ENCODE measurements at regions not wholly inside any gene's neighbourhood (a gene's known extent, or its start where the extent isn't known, plus 50 kb on each side); places are given as distances from the start of the nearest gene placed in this dataset.

DNA sequence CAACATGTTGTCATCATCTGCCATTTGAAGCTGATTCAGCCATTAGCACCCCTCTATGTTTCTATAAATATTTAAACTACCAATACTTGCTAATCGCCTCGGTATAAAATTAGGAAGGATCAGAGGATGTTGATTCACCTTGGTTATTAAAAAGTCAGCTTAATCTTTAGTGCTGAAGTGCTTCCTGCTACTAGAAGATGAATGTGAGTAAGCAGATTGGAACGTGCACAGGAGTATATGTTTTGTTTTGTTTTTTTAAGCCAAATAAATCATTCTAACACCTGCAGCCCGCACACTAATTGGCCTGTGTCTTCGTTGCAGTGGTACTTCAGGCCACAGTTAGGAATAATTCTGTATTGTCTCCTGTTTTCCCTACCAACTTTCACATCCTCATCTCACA, 485.7 kb downstream of the AJAP1 start:
- Histone ChIP-seq H3K27me3 (ENCODE audit: control insufficient read depth, insufficient read depth, low read length) (no peaks in the 10 kb centered on the region), H3K9me3 (ENCODE audit: control insufficient read depth in 2 of 3, insufficient read depth in 1 of 3, low read length in 3 of 3) (no peaks in the 10 kb centered on the region), H3K36me3 (ENCODE audit: control insufficient read depth in 2 of 3, insufficient read depth in 3 of 3, low read length in 3 of 3) (no peaks in the 10 kb centered on the region), H3K9ac (ENCODE audit: low read length in 3 of 3) (no peak overlapping the region), H3K27ac (ENCODE audit: low read depth in 2 of 2, low read length in 2 of 2) (no peak overlapping the region), H3K4me1 (ENCODE audit: control insufficient read depth in 2 of 3, insufficient read depth in 2 of 3, low read depth in 1 of 3, low read length in 3 of 3) (no peaks in the 10 kb centered on the region), H3K4me3 (ENCODE audit: low read length in 3 of 3) (no peak overlapping the region)
- FAIRE-seq (no peak), DNase-seq (no peak)
- TF ChIP-seq, protein P1, sequence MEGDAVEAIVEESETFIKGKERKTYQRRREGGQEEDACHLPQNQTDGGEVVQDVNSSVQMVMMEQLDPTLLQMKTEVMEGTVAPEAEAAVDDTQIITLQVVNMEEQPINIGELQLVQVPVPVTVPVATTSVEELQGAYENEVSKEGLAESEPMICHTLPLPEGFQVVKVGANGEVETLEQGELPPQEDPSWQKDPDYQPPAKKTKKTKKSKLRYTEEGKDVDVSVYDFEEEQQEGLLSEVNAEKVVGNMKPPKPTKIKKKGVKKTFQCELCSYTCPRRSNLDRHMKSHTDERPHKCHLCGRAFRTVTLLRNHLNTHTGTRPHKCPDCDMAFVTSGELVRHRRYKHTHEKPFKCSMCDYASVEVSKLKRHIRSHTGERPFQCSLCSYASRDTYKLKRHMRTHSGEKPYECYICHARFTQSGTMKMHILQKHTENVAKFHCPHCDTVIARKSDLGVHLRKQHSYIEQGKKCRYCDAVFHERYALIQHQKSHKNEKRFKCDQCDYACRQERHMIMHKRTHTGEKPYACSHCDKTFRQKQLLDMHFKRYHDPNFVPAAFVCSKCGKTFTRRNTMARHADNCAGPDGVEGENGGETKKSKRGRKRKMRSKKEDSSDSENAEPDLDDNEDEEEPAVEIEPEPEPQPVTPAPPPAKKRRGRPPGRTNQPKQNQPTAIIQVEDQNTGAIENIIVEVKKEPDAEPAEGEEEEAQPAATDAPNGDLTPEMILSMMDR (IDR thresholded peaks at IDR 0.05; ENCODE audit: borderline replicate concordance, extremely low read depth, insufficient read depth), result no peak
- intact Hi-C loops (cut with DNase I), result no loop called here

DNA sequence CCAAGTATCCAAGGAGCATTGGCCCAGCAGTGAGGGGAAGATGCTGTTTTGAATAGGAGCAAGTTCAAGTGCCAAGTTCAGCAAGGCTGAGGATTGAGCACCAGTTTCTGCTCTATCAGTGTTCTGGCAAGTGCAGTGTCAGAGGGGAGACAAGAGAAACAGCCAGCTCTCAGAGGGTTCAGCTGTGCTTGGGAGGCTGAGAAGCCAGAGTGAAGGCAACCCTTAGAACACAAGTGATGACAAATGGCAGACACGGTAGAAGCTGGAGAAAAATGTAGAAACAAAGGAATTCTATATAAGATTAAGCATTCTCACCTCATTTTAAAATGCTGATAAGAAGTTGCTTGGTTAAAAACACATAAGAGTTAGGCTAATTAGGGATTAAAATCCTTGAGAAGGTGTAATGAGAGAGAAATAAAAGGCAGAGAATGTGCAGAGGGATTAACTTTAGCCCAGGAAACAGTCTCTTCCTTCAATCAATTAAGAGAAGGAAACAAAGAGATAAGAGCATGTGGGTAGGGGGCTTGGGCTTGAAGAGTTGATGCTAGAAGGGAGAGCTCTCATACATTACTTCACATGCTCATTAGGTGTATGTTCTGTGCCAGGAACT, 475.4 kb downstream of the AJAP1 start:
- no peak for DNase-seq
- H3K9ac ChIP-seq (ENCODE audit: low read length in 3 of 3), result no peak overlapping the region
- intact Hi-C loops (cut with DNase I), result no loop called here
- H3K4me1 ChIP-seq (ENCODE audit: control insufficient read depth in 2 of 3, insufficient read depth in 2 of 3, low read depth in 1 of 3, low read length in 3 of 3), result no peaks in the 10 kb centered on the region
- H3K27ac ChIP-seq (ENCODE audit: low read depth in 2 of 2, low read length in 2 of 2), result no peak overlapping the region
- FAIRE-seq, result no peak
- H3K9me3 ChIP-seq (ENCODE audit: control insufficient read depth in 2 of 3, insufficient read depth in 1 of 3, low read length in 3 of 3), result no peaks in the 10 kb centered on the region
- no peak overlapping the region for H3K4me3 ChIP-seq (ENCODE audit: low read length in 3 of 3)
- TF ChIP-seq, protein P1 (IDR thresholded peaks at IDR 0.05; ENCODE audit: borderline replicate concordance, extremely low read depth, insufficient read depth), result no peak
- H3K27me3 ChIP-seq (ENCODE audit: control insufficient read depth, insufficient read depth, low read length), result no peaks in the 10 kb centered on the region
- H3K36me3 ChIP-seq (ENCODE audit: control insufficient read depth in 2 of 3, insufficient read depth in 3 of 3, low read length in 3 of 3), result no peaks in the 10 kb centered on the region

DNA sequence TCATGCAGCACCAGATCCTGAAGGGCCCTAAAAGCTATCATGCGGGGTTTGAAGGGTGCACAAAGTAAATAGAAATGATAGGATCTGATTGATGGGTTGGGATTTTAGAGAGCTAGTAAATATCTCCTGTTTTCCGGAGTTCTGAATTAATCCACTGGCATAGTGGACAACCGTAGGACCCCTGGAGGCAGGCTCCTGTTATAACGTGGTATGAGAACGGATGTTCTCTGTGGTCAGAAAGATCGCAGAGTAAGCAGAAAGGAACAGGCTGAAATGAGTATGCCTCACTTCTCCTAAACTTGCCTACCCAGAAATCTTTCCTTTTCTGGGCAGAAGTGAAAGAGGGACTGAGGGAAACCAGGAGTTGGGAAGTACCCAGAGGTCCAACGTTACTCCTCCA, 470.8 kb downstream of the AJAP1 start:
- Histone ChIP-seq H3K27ac (ENCODE audit: low read depth in 2 of 2, low read length in 2 of 2) (no peak overlapping the region), H3K4me1 (ENCODE audit: control insufficient read depth in 2 of 3, insufficient read depth in 2 of 3, low read depth in 1 of 3, low read length in 3 of 3) (no peaks in the 10 kb centered on the region), H3K36me3 (ENCODE audit: control insufficient read depth in 2 of 3, insufficient read depth in 3 of 3, low read length in 3 of 3) (no peaks in the 10 kb centered on the region), H3K4me3 (ENCODE audit: low read length in 3 of 3) (no peak overlapping the region), H3K27me3 (ENCODE audit: control insufficient read depth, insufficient read depth, low read length) (no peaks in the 10 kb centered on the region), H3K9ac (ENCODE audit: low read length in 3 of 3) (no peak overlapping the region), H3K9me3 (ENCODE audit: control insufficient read depth in 2 of 3, insufficient read depth in 1 of 3, low read length in 3 of 3) (no peaks in the 10 kb centered on the region)
- intact Hi-C loops (cut with DNase I), result no loop called here
- DNase-seq (no peak), FAIRE-seq (no peak)
- TF ChIP-seq, protein P1 (IDR thresholded peaks at IDR 0.05; ENCODE audit: borderline replicate concordance, extremely low read depth, insufficient read depth), result no peak

DNA sequence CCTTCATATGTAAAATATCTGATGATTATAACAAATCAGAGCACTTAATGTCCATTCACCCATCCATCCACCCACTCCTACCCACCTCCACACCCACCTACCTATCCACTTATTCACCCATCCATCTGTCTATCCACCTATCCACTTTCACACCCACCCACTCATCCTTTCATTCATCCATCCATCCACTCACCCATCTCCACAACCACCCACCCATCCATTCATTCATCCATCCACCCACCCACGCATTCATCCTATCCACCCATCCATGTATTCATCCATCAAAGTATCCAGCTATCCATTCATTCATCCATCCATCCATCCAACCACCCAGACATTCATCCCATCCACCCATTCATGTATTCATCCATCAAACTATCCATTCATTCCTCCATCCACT, 466.1 kb downstream of the AJAP1 start:
- FAIRE-seq, result no peak
- Histone ChIP-seq H3K27me3 (ENCODE audit: control insufficient read depth, insufficient read depth, low read length) (no peaks in the 10 kb centered on the region), H3K9ac (ENCODE audit: low read length in 3 of 3) (no peak overlapping the region), H3K27ac (ENCODE audit: low read depth in 2 of 2, low read length in 2 of 2) (no peak overlapping the region), H3K36me3 (ENCODE audit: control insufficient read depth in 2 of 3, insufficient read depth in 3 of 3, low read length in 3 of 3) (no peaks in the 10 kb centered on the region), H3K4me1 (ENCODE audit: control insufficient read depth in 2 of 3, insufficient read depth in 2 of 3, low read depth in 1 of 3, low read length in 3 of 3) (no peaks in the 10 kb centered on the region), H3K9me3 (ENCODE audit: control insufficient read depth in 2 of 3, insufficient read depth in 1 of 3, low read length in 3 of 3) (no peaks in the 10 kb centered on the region), H3K4me3 (ENCODE audit: low read length in 3 of 3) (no peak overlapping the region)
- intact Hi-C loops (cut with DNase I), result no loop called here
- DNase-seq, result no peak
- TF ChIP-seq, protein P1 (IDR thresholded peaks at IDR 0.05; ENCODE audit: borderline replicate concordance, extremely low read depth, insufficient read depth), result no peak
